CD4-positive, alpha-beta T cell (primary cell): ENCODE measurements at regions not wholly inside any gene's neighbourhood (a gene's known extent, or its start where the extent isn't known, plus 50 kb on each side); places are given as distances from the start of the nearest gene placed in this dataset.

Experiments
- ATAC-seq: fragments of 200-7000 bp; cut with Tn5 transposase; one replicate; pipeline ENCODE4 v1.10.0; 2022; ENCODE audit warnings: mild to moderate bottlenecking; ENCODE audit not compliant: poor library complexity
- CTCF ChIA-PET: fragments of 350-600 bp; sonication (Branson Sonifier 250); formaldehyde crosslinking; loops from one replicate; lab custom pipeline; 2021; ENCODE audit warnings: antibody characterized with exemption, inconsistent platforms; lab: Charles Lee
- POLR2A ChIA-PET: fragments of 350-600 bp; sonication (Branson Sonifier 250); formaldehyde crosslinking; loops from one replicate; lab custom pipeline; 2021; ENCODE audit warnings: antibody characterized with exemption, inconsistent platforms; lab: Charles Lee
- DNase-seq, 14 experiments: peaks; one replicate each; pipeline ENCODE4 v3.0.0-alpha.2; 2013 to 2020; ENCODE audit warnings: mixed read lengths in 2 of 14
- H3K27ac ChIP-seq, 2 donors: one replicate each; pipeline versions ENCODE4 v1.5.1 to v1.7.0; 2013; ENCODE audit warnings: low read length in 2 of 2, low read depth in 1 of 2, mild to moderate bottlenecking in 1 of 2
- H3K27me3 ChIP-seq, 2 experiments: 1 replicate in 1 of 2; 2 replicates in 1 of 2; pipeline versions ENCODE4 v1.6.1 to v1.7.0; 2013; ENCODE audit warnings: low read length in 2 of 2, control low read depth in 1 of 2, mild to moderate bottlenecking in 1 of 2, moderate library complexity in 1 of 2; ENCODE audit not compliant: insufficient read depth in 2 of 2, control insufficient read depth in 1 of 2
- H3K36me3 ChIP-seq: one replicate; pipeline ENCODE4 v1.6.1; 2013; ENCODE audit warnings: low read length, control low read depth; ENCODE audit not compliant: insufficient read depth
- H3K4me1 ChIP-seq: one replicate; pipeline ENCODE4 v1.6.1; 2013; ENCODE audit warnings: low read length, control low read depth; ENCODE audit not compliant: insufficient read depth
- H3K4me3 ChIP-seq: one replicate; pipeline ENCODE4 v1.5.1; 2013; ENCODE audit warnings: mild to moderate bottlenecking, low read length, moderate library complexity
- H3K9me3 ChIP-seq, 2 experiments: 1 replicate in 1 of 2; 2 replicates in 1 of 2; pipeline versions ENCODE4 v1.6.1 to v1.7.0; 2013; ENCODE audit warnings: low read length in 2 of 2, mild to moderate bottlenecking in 2 of 2, control low read depth in 1 of 2, moderate library complexity in 1 of 2; ENCODE audit not compliant: control insufficient read depth in 1 of 2, insufficient read depth in 1 of 2
- H3K27ac Mint-ChIP-seq: one replicate; pipeline ENCODE4 v1.8.0; 2020; ENCODE audit warnings: mixed read lengths
- H3K27me3 Mint-ChIP-seq: one replicate; pipeline ENCODE4 v1.8.0; 2021; ENCODE audit warnings: mixed read lengths
- H3K36me3 Mint-ChIP-seq: one replicate; pipeline ENCODE4 v1.8.0; 2021; ENCODE audit warnings: low read depth, mixed read lengths
- H3K4me1 Mint-ChIP-seq: one replicate; pipeline ENCODE4 v1.8.0; 2021; ENCODE audit warnings: low read depth, mixed read lengths
- H3K4me3 Mint-ChIP-seq: one replicate; pipeline ENCODE4 v1.8.0; 2020; ENCODE audit warnings: mild to moderate bottlenecking, mixed read lengths
- H3K9me3 Mint-ChIP-seq: one replicate; pipeline ENCODE4 v1.8.0; 2020; ENCODE audit warnings: mixed read lengths
- CTCF ChIP-seq: fragments of 200-600 bp; IDR thresholded peaks from one replicate; pipeline ENCODE4 v1.8.0; 2022; ENCODE audit warnings: antibody characterized with exemption, mild to moderate bottlenecking
- intact Hi-C, 2 experiments: fragments of 100-400 bp; cut with DNase I in 1 of 2; cut with micrococcal nuclease in 1 of 2; formaldehyde crosslinking; loops; one replicate each; pipeline versions ENCODE4 v1.15.1 to v1.9.0; 2023 to 2025; cut with DNase I, micrococcal nuclease

DNA sequence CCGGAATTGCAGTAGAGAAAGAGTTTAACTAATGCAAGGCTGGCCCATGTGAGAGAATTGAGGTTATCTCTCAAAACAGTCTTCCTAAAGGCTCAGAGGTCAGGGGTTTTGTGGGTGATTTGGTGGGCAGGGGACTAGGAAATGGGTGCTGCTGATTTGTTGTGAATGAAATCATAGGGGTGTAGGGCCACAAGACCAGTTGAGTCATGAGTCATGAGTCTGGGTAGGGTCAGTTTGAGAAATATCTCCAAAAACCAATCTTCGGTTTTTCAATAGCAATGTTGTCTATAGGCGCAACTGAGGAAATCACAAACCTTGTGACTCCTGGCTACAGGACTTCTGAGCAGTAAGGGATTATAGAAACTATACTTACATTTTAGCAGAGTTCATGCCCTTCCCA, 460.0 kb upstream of the NRP1 start:
- no peak for DNase-seq
- no peaks in the 10 kb centered on the region for H3K4me1 ChIP-seq
- H3K27ac ChIP-seq, result no peak overlapping the region
- no peaks in the 10 kb centered on the region for H3K4me1 Mint-ChIP-seq
- no peak overlapping the region for H3K27ac Mint-ChIP-seq
- no peaks in the 10 kb centered on the region for H3K9me3 Mint-ChIP-seq
- intact Hi-C loops, result no loop called here
- ATAC-seq, result no peak
- H3K9me3 ChIP-seq, result no peaks in the 10 kb centered on the region
- ChIA-PET CTCF (no interaction called here), POLR2A (no interaction called here)
- H3K27me3 ChIP-seq, result no peaks in the 10 kb centered on the region
- TF ChIP-seq CTCF, result no peak
- H3K4me3 ChIP-seq, result no peak overlapping the region
- H3K4me3 Mint-ChIP-seq, result no peak overlapping the region
- H3K36me3 ChIP-seq, result no peaks in the 10 kb centered on the region
- H3K36me3 Mint-ChIP-seq, result no peaks in the 10 kb centered on the region
- H3K27me3 Mint-ChIP-seq, result no peaks in the 10 kb centered on the region

- CTCF ChIA-PET, result no interaction called here
- Mint-ChIP-seq H3K27me3 (no peaks in the 10 kb centered on the region), H3K36me3 (no peaks in the 10 kb centered on the region)
These were observed 459.3 kb upstream of the NRP1 start for GRCh38 chr10:33793793-33794192.

GRCh38 chr10:33791272-33791660, 456.8 kb upstream of the NRP1 start:
- Histone ChIP-seq H3K4me3 (no peak overlapping the region), H3K27ac (no peak overlapping the region), H3K9me3 (no peaks in the 10 kb centered on the region), H3K27me3 (no peaks in the 10 kb centered on the region), H3K36me3 (no peaks in the 10 kb centered on the region), H3K4me1 (no peaks in the 10 kb centered on the region)
- Mint-ChIP-seq H3K27ac (no peak overlapping the region), H3K9me3 (no peaks in the 10 kb centered on the region), H3K4me1 (no peaks in the 10 kb centered on the region), H3K4me3 (no peak overlapping the region), H3K36me3 (no peaks in the 10 kb centered on the region), H3K27me3 (no peaks in the 10 kb centered on the region)
- CTCF ChIA-PET, result no interaction called here
- DNase-seq (no peak), ATAC-seq (no peak)
- POLR2A ChIA-PET, result no interaction called here
- intact Hi-C loops, result no loop called here
- no peak for TF ChIP-seq CTCF

More at GRCh38 chr10:33793793-33794192, 459.3 kb upstream of the NRP1 start:
- H3K4me3 Mint-ChIP-seq, result no peak overlapping the region
- no peaks in the 10 kb centered on the region for H3K9me3 Mint-ChIP-seq
- ATAC-seq (no peak), DNase-seq (no peak)
- Histone ChIP-seq H3K36me3 (no peaks in the 10 kb centered on the region), H3K4me3 (no peak overlapping the region), H3K27me3 (no peaks in the 10 kb centered on the region), H3K9me3 (no peaks in the 10 kb centered on the region), H3K27ac (no peak overlapping the region), H3K4me1 (no peaks in the 10 kb centered on the region)
- no peaks in the 10 kb centered on the region for H3K4me1 Mint-ChIP-seq
- intact Hi-C loops, result no loop called here
- no peak overlapping the region for H3K27ac Mint-ChIP-seq
- no peak for TF ChIP-seq CTCF
- POLR2A ChIA-PET, result no interaction called here
